ENCODE measurements at regions not wholly inside any gene's neighbourhood (a gene's known extent, or its start where the extent isn't known, plus 50 kb on each side); places are given as distances from the start of the nearest gene placed in this dataset.

GRCh38 chr3:107428051-107428858, 51.0 kb downstream of the CCDC54 start:
- DNase-seq (peak; percentile 21), ATAC-seq (ENCODE audit: low read depth in 2 of 2) (peak in 1 of 2 donors; percentile 15)
- H3K4me3 Mint-ChIP-seq = peak overlapping the region in 7 of 8 donors; percentile 6 to 87 (median 42)
- no peaks in the 10 kb centered on the region for H3K36me3 Mint-ChIP-seq
- peak overlapping the region in 2 of 6 donors; percentile 35 to 38 for H3K27ac Mint-ChIP-seq
- H3K4me1 Mint-ChIP-seq = peaks cover 25 to 59% (median 49%) of the 10 kb centered on the region in 3 donors
- H3K9me3 Mint-ChIP-seq = no peaks in the 10 kb centered on the region
- H3K27me3 Mint-ChIP-seq = no peaks in the 10 kb centered on the region

GRCh38 chr3:107429320-107430181, 52.3 kb downstream of the CCDC54 start:
- Mint-ChIP-seq H3K4me3 (peak overlapping the region; percentile 86 to 95 (median 89)), H3K36me3 (no peaks in the 10 kb centered on the region), H3K9me3 (no peaks in the 10 kb centered on the region), H3K27ac (peak overlapping the region in 5 of 6 donors; percentile 39 to 80 (median 60)), H3K4me1 (peaks cover 25 to 59% (median 49%) of the 10 kb centered on the region in 3 donors), H3K27me3 (peaks cover 0 to 9% (median 5%) of the 10 kb centered on the region in 3 donors)
- DNase-seq = peak; percentile 59
- peak; percentile 43 to 58 for ATAC-seq (ENCODE audit: low read depth in 2 of 2)

GRCh38 chr3:107430214-107430995, 53.2 kb downstream of the CCDC54 start:
- Mint-ChIP-seq H3K36me3 (no peaks in the 10 kb centered on the region), H3K4me3 (peak overlapping the region; percentile 86 to 95 (median 89)), H3K27ac (peak overlapping the region in 5 of 6 donors; percentile 39 to 86 (median 69)), H3K27me3 (peaks cover 0 to 16% (median 5%) of the 10 kb centered on the region in 3 donors), H3K9me3 (no peaks in the 10 kb centered on the region), H3K4me1 (peaks cover 25 to 53% (median 42%) of the 10 kb centered on the region in 3 donors)
- ATAC-seq (ENCODE audit: low read depth in 2 of 2) (no peak), DNase-seq (peak; percentile 9)

DNA sequence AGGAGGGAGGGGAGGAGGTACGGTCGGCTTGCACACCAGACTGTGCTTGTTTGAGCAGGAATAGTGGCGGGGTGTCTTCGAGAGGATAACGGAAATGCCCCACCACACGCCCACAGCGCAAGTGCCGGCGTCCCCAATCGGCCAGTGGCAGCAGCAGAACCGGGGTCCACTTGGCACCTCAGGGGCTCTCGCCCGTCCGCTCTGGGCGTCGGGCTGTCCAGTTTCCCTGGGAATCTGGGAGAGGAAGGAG, 53.7 kb downstream of the CCDC54 start:
- ATAC-seq (ENCODE audit: low read depth in 2 of 2) = peak; percentile 11 to 15

DNA sequence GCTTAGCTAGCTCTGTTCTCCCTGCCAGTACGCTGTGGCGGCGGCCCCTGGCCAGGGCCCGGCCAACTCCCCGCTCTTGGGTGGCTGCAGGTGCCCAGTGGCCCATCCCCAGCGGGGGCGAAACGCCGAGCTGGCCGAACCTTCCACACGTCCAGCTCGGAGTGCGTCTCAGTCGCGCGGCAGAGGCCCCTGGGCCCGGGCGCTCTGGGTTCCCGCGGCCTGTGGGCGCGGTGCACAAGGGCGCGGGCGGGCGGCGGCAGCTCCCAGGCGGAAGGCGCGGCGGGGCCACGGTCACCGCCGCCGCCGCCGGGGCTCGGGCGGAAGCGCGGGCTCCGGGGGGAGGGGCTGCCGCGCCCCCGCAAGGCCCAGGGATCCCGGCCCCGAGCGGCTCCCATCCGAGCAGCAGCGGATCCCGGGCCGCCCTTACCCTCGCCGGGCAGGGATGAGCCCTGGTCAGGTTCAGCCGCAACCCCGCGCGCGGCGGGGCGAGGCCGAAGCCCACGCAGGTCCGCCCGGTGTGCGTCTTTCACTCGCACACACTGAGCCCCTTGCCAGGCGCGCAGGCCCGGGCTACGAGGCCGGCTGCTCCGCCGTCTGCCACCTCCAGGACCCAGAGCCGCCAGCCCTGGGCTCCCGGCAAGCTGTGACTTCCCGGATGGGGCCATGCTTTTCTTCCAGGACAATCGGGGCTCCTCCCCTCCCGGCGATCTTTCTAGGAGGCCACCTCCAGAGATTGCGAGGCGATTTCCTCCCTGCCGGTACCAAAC, 54.2 kb downstream of the CCDC54 start:
- H3K9me3 Mint-ChIP-seq = no peaks in the 10 kb centered on the region
- H3K27ac Mint-ChIP-seq = peak overlapping the region; percentile 64 to 96 (median 88)
- peak; percentile 62 to 64 for ATAC-seq (ENCODE audit: low read depth in 2 of 2)
- peaks cover 20 to 46% (median 36%) of the 10 kb centered on the region in 3 donors for H3K4me1 Mint-ChIP-seq
- DNase-seq = peak; percentile 52
- peaks cover 0 to 16% (median 5%) of the 10 kb centered on the region in 3 donors for H3K27me3 Mint-ChIP-seq
- no peaks in the 10 kb centered on the region for H3K36me3 Mint-ChIP-seq
- peak overlapping the region; percentile 86 to 98 (median 96) for H3K4me3 Mint-ChIP-seq

More for the DNA sequence above, 53.7 kb downstream of the CCDC54 start:
- H3K9me3 Mint-ChIP-seq = no peaks in the 10 kb centered on the region
- peak overlapping the region; percentile 86 to 95 (median 89) for H3K4me3 Mint-ChIP-seq
- H3K27me3 Mint-ChIP-seq = peaks cover 0 to 16% (median 5%) of the 10 kb centered on the region in 3 donors
- peak; percentile 25 for DNase-seq
- H3K4me1 Mint-ChIP-seq = peaks cover 21 to 48% (median 37%) of the 10 kb centered on the region in 3 donors
- no peaks in the 10 kb centered on the region for H3K36me3 Mint-ChIP-seq
- peak overlapping the region in 5 of 6 donors; percentile 24 to 86 (median 69) for H3K27ac Mint-ChIP-seq

- no peaks in the 10 kb centered on the region for H3K9me3 Mint-ChIP-seq
- peak overlapping the region; percentile 86 to 98 (median 96) for H3K4me3 Mint-ChIP-seq
- no peak for DNase-seq
- peak overlapping the region; percentile 64 to 96 (median 88) for H3K27ac Mint-ChIP-seq
- ATAC-seq (ENCODE audit: low read depth in 2 of 2) = peak; percentile 35 to 40
- H3K27me3 Mint-ChIP-seq = peaks cover 0 to 16% (median 5%) of the 10 kb centered on the region in 3 donors
- H3K36me3 Mint-ChIP-seq = no peaks in the 10 kb centered on the region
- peaks cover 20 to 46% (median 36%) of the 10 kb centered on the region in 3 donors for H3K4me1 Mint-ChIP-seq
Measured at GRCh38 chr3:107432013-107432515, 54.8 kb downstream of the CCDC54 start.

DNA sequence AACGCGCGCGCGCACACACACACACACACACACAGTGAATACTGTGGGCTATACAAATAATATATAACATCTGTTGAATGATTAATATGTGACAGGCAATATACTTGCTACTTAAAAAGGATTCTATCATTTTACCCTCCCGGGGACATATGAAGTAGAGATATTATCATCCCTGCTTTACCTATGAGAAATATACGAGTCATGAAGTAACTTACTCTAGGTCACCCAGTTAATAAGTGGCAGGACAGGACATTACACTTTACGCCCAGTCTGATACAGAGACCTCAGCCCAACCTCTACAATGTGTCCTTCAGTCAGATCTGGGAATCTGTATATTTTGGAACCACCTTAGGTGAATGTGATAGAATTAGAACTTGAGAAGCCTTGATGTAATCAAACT, 55.4 kb downstream of the CCDC54 start:
- peaks cover 20 to 40% (median 31%) of the 10 kb centered on the region in 3 donors for H3K4me1 Mint-ChIP-seq
- no peaks in the 10 kb centered on the region for H3K9me3 Mint-ChIP-seq
- H3K27ac Mint-ChIP-seq = peak overlapping the region in 3 of 6 donors; percentile 82 to 96 (median 84)
- no peaks in the 10 kb centered on the region for H3K36me3 Mint-ChIP-seq
- ATAC-seq (ENCODE audit: low read depth in 2 of 2) = no peak
- H3K4me3 Mint-ChIP-seq = peak overlapping the region; percentile 86 to 98 (median 96)
- no peak for DNase-seq
- peaks cover 0 to 16% (median 5%) of the 10 kb centered on the region in 3 donors for H3K27me3 Mint-ChIP-seq

DNA sequence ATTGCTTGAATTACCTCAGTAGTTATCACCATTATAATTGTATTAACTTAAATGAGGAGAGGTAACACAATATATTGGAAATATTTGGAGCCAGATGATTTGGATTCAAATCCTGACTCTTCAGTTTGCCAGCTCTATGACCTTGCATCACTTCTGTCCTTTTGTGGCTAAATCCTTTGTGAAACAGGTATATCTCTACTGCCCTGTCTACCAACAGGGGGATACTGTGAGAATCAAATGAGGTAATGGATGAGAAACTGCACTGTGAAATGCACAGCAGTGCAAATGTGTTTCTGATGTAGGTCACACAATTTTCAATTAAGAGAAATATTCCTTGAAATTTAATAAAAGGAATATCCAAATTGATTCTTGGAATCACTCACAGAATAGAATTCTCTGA, 58.8 kb downstream of the CCDC54 start:
- Mint-ChIP-seq H3K36me3 (peaks cover 0 to 5% of the 10 kb centered on the region in 2 donors), H3K27me3 (peaks cover 5 to 16% (median 6%) of the 10 kb centered on the region in 3 donors), H3K9me3 (no peaks in the 10 kb centered on the region), H3K4me1 (peaks cover 0 to 7% (median 3%) of the 10 kb centered on the region in 3 donors), H3K4me3 (no peak overlapping the region), H3K27ac (no peak overlapping the region)
- ATAC-seq (ENCODE audit: low read depth in 2 of 2) (no peak), DNase-seq (no peak)

DNA sequence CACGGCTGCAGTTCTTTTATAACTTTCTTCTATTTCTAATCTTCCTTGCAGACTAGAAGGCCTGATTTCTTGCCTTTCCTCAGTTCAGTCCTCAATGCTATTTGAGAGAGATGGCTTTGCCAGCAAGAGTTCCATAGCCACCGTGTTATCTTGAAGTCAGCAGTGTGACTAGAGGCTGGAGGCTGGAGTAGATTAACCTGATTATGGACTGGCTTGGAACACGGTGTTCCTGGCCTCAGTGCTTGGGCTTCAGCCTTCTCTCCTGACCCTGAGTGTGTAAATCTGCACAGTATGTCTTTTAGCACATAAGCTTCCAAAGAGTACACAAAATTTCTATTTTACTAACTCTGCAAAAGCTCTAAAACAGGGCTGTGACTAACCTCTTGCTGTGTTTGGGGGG, 61.4 kb downstream of the CCDC54 start:
- Mint-ChIP-seq H3K4me1 (no peaks in the 10 kb centered on the region), H3K27me3 (peaks cover 5 to 15% (median 6%) of the 10 kb centered on the region in 3 donors), H3K9me3 (no peaks in the 10 kb centered on the region), H3K36me3 (peaks cover 0 to 5% of the 10 kb centered on the region in 2 donors), H3K4me3 (no peak overlapping the region), H3K27ac (no peak overlapping the region)
- ATAC-seq (ENCODE audit: low read depth in 2 of 2) = no peak
- DNase-seq = no peak

GRCh38 chr3:107441617-107442016, 64.4 kb downstream of the CCDC54 start:
- Mint-ChIP-seq H3K27ac (no peak overlapping the region), H3K36me3 (peaks cover 0 to 5% of the 10 kb centered on the region in 2 donors), H3K4me1 (no peaks in the 10 kb centered on the region), H3K27me3 (peaks cover 0 to 6% (median 0%) of the 10 kb centered on the region in 3 donors), H3K9me3 (no peaks in the 10 kb centered on the region), H3K4me3 (no peak overlapping the region)
- DNase-seq = no peak
- no peak for ATAC-seq (ENCODE audit: low read depth in 2 of 2)

GRCh38 chr3:107443461-107443860, 66.2 kb downstream of the CCDC54 start:
- H3K4me1 Mint-ChIP-seq = no peaks in the 10 kb centered on the region
- no peaks in the 10 kb centered on the region for H3K36me3 Mint-ChIP-seq
- H3K9me3 Mint-ChIP-seq = no peaks in the 10 kb centered on the region
- peak overlapping the region in 1 of 6 donors; percentile 21 for H3K27ac Mint-ChIP-seq
- DNase-seq (no peak), ATAC-seq (ENCODE audit: low read depth in 2 of 2) (no peak)
- no peak overlapping the region for H3K4me3 Mint-ChIP-seq
- H3K27me3 Mint-ChIP-seq = no peaks in the 10 kb centered on the region

GRCh38 chr3:107446706-107447105, 69.5 kb downstream of the CCDC54 start:
- no peaks in the 10 kb centered on the region for H3K4me1 Mint-ChIP-seq
- H3K36me3 Mint-ChIP-seq = no peaks in the 10 kb centered on the region
- DNase-seq (no peak), ATAC-seq (ENCODE audit: low read depth in 2 of 2) (peak; percentile 53 to 55)
- no peaks in the 10 kb centered on the region for H3K9me3 Mint-ChIP-seq
- no peak overlapping the region for H3K4me3 Mint-ChIP-seq
- H3K27me3 Mint-ChIP-seq = peaks cover 0 to 4% (median 0%) of the 10 kb centered on the region in 3 donors
- no peak overlapping the region for H3K27ac Mint-ChIP-seq
